GM12874 (cell line): ENCODE measurements at regions not wholly inside any gene's neighbourhood (a gene's known extent, or its start where the extent isn't known, plus 50 kb on each side); places are given as distances from the start of the nearest gene placed in this dataset.

ENCODE experiments used
- CTCF ChIP-seq: IDR thresholded peaks from 2 replicates; pipeline ENCODE4 v1.5.1; 2011; ENCODE audit warnings: low read depth, mild to moderate bottlenecking, control low read depth, low read length, moderate library complexity; ENCODE audit not compliant: insufficient read depth

GRCh38 chr4:54941994-54942552, 183.3 kb downstream of the KDR start:
- TF ChIP-seq CTCF, result no peak

GRCh38 chr4:54940996-54941865, 184.2 kb downstream of the KDR start:
- TF ChIP-seq CTCF, result no peak

- TF ChIP-seq CTCF, result no peak
These were observed 187.9 kb downstream of the KDR start for GRCh38 chr4:54937501-54937900.

- TF ChIP-seq CTCF, result no peak
These were observed 191.8 kb downstream of the KDR start for GRCh38 chr4:54933579-54933978.

GRCh38 chr4:54930226-54930625, 195.2 kb downstream of the KDR start:
- TF ChIP-seq CTCF, result no peak

- no peak for TF ChIP-seq CTCF
These were observed 195.9 kb downstream of the KDR start for GRCh38 chr4:54929459-54929858.

GRCh38 chr4:54924891-54925290, 200.5 kb downstream of the KDR start:
- TF ChIP-seq CTCF, result no peak
